ENCODE measurements at regions not wholly inside any gene's neighbourhood (a gene's known extent, or its start where the extent isn't known, plus 50 kb on each side); places are given as distances from the start of the nearest gene placed in this dataset.

DNA sequence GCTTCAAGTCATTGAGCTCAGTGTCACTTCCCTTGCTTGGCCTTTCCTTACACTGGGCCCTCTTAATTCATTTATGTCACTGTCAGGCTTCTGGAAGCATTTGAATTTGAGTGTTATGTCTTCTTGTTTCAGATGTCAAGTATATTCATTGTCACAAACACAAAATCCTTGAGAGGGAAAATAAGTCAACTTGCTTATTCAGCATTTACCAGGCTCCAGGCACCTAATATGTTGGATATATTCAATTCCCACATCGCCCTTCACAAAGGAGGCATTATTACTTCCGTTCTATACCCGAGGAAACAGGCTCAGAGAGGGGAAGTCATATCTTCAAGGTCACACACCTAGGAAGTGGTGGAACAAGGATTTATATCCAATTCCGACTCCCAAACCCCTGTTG is 121.1 kb upstream of the SMIM23 start (continued):
- TF ChIP-seq, protein P1, sequence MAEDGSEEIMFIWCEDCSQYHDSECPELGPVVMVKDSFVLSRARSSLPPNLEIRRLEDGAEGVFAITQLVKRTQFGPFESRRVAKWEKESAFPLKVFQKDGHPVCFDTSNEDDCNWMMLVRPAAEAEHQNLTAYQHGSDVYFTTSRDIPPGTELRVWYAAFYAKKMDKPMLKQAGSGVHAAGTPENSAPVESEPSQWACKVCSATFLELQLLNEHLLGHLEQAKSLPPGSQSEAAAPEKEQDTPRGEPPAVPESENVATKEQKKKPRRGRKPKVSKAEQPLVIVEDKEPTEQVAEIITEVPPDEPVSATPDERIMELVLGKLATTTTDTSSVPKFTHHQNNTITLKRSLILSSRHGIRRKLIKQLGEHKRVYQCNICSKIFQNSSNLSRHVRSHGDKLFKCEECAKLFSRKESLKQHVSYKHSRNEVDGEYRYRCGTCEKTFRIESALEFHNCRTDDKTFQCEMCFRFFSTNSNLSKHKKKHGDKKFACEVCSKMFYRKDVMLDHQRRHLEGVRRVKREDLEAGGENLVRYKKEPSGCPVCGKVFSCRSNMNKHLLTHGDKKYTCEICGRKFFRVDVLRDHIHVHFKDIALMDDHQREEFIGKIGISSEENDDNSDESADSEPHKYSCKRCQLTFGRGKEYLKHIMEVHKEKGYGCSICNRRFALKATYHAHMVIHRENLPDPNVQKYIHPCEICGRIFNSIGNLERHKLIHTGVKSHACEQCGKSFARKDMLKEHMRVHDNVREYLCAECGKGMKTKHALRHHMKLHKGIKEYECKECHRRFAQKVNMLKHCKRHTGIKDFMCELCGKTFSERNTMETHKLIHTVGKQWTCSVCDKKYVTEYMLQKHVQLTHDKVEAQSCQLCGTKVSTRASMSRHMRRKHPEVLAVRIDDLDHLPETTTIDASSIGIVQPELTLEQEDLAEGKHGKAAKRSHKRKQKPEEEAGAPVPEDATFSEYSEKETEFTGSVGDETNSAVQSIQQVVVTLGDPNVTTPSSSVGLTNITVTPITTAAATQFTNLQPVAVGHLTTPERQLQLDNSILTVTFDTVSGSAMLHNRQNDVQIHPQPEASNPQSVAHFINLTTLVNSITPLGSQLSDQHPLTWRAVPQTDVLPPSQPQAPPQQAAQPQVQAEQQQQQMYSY (CRISPR knock-in tag; IDR thresholded peaks at IDR 0.05): no peak
- no peak for TF ChIP-seq ZNF416 (CRISPR knock-in tag; IDR thresholded peaks at IDR 0.05)
- TF ChIP-seq NFE2L1 (CRISPR knock-in tag; IDR thresholded peaks at IDR 0.05): no peak

DNA sequence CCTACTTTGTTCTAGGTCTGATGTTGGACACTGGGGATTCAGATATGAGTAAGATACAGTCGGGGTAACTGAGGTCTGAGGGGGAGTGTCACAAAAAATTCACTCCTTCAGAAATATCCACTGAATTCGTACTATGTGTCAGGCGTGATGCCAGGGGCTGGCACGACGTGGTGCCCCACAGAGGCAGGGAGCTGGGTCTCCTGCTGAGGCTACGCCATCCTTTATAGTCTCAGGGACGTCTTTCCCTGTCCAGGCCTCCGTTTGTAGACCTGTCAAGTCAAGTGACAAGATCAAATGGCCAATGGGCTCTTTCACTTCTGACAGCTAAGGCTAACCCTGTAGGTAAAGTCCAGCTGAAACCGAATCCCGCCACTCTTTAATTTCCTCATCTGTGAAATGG is 118.8 kb upstream of the SMIM23 start:
- TF ChIP-seq TEAD1 (CRISPR knock-in tag; IDR thresholded peaks at IDR 0.05): no peak
- TF ChIP-seq, protein P2, sequence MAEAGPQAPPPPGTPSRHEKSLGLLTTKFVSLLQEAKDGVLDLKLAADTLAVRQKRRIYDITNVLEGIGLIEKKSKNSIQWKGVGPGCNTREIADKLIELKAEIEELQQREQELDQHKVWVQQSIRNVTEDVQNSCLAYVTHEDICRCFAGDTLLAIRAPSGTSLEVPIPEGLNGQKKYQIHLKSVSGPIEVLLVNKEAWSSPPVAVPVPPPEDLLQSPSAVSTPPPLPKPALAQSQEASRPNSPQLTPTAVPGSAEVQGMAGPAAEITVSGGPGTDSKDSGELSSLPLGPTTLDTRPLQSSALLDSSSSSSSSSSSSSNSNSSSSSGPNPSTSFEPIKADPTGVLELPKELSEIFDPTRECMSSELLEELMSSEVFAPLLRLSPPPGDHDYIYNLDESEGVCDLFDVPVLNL (CRISPR knock-in tag; IDR thresholded peaks at IDR 0.05; ENCODE audit: borderline replicate concordance, low read depth): no peak
- TF ChIP-seq CREB1 (CRISPR knock-in tag; IDR thresholded peaks at IDR 0.05): no peak
- DNase-seq (ENCODE audit: low spot score): no peak
- H3K9me3 Mint-ChIP-seq: no peaks in the 10 kb centered on the region
- CTCF ChIA-PET: interaction anchor here (1.6 kb wide), 1 partner anchor 248 kb away, joined by 8 read pairs; the partner anchor contains the start of gene FGF18
- no peak for ATAC-seq
- no peak overlapping the region for H3K4me3 Mint-ChIP-seq
- peaks cover 18% of the 10 kb centered on the region for H3K4me1 Mint-ChIP-seq
- POLR2A ChIA-PET: no interaction called here
- H3K27ac Mint-ChIP-seq: no peak overlapping the region
- no peaks in the 10 kb centered on the region for H3K27me3 Mint-ChIP-seq (ENCODE audit: low read depth)
- no peaks in the 10 kb centered on the region for H3K36me3 Mint-ChIP-seq

DNA sequence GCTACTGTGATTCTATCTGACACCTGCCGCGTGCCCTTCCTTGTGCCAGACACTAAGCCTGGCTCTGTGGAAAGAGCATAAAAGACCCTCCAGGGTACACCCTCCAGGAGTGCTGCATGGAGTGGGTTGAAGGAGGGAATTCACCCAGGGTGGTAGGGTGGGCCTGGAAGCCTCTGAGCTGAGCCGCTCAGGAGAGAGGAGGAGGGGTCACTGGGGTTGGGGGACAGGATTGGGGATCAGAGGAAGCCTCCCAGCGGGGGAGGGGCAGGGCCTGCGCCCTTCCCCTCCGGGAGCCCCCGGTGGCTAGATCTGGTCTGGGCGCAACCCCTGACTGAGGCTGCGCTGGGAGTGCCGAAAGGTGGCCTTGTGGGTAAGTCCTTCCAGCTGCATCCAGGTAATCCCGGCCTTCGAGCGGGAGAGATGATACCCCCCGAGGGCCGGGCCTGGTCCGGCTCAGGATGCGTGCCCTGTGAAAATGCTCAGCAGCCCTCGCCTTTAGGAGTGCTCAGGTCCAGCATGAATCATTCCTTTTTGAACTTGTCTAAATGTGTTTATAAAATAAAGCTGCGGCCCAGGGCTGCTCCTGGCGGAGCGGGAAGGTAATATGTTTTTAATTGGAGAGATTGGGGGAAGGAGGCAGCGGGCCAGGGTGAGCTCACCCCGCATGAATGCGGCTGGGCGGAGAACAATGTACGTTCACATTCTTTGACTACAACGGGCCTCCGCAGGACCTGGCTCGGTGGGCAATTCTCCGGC is 118.1 kb upstream of the SMIM23 start:
- no peaks in the 10 kb centered on the region for H3K36me3 Mint-ChIP-seq
- H3K27ac Mint-ChIP-seq: no peak overlapping the region
- TF ChIP-seq, protein P3, sequence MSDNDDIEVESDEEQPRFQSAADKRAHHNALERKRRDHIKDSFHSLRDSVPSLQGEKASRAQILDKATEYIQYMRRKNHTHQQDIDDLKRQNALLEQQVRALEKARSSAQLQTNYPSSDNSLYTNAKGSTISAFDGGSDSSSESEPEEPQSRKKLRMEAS (CRISPR knock-in tag; IDR thresholded peaks at IDR 0.05): no peak
- TF ChIP-seq, protein P4, sequence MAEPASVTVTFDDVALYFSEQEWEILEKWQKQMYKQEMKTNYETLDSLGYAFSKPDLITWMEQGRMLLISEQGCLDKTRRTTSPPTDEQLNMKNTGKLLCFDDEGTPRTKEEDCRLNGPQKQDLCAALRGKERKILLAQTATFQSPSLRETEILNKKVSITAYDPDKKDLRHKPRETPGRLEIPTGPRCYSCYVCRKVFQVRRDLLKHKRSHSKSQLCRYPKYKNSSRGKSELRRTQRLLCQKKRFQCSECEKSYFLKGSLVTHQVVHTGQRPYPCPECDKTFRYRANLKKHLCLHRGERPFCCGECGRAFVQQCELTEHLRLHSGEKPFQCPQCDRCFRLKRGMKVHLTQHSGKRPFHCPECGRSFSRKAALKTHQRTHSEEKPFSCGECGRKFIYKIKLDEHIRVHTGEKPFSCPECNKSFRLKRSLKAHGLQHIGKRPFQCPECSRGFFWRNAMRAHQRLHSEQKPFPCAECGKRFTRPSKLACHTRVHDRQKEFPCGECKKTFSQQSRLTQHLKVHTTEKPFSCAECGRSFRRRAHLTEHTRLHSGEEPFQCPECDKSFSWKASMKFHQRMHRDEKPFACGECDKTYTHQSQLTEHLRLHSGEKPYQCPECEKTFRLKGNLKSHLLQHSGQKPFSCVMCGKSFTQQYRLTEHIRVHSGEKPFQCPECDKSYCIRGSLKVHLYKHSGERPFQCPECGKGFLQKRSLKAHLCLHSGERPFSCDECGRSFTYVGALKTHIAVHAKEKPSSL (CRISPR knock-in tag; conservative IDR thresholded peaks at IDR 0.05): no peak
- TF ChIP-seq MYBL2 (CRISPR knock-in tag; IDR thresholded peaks at IDR 0.05) (no peak), TEAD4 (CRISPR knock-in tag; IDR thresholded peaks at IDR 0.05) (no peak), ZNF121 (CRISPR knock-in tag; IDR thresholded peaks at IDR 0.05) (peak; percentile 85)
- TF ChIP-seq, protein P5, sequence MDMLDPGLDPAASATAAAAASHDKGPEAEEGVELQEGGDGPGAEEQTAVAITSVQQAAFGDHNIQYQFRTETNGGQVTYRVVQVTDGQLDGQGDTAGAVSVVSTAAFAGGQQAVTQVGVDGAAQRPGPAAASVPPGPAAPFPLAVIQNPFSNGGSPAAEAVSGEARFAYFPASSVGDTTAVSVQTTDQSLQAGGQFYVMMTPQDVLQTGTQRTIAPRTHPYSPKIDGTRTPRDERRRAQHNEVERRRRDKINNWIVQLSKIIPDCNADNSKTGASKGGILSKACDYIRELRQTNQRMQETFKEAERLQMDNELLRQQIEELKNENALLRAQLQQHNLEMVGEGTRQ (CRISPR knock-in tag; IDR thresholded peaks at IDR 0.05): no peak
- TF ChIP-seq, protein P1 (CRISPR knock-in tag; IDR thresholded peaks at IDR 0.05): no peak
- CTCF ChIA-PET: interaction anchor here (0.8 to 3.5 kb wide), 5 partner anchors 13 to 392 kb away, joined by 3 to 10 read pairs (median 3); partner anchors contain the start of gene FGF18
- ATAC-seq (peak; percentile 96), DNase-seq (ENCODE audit: low spot score) (peak; percentile 61)
- H3K4me1 Mint-ChIP-seq: peaks cover 18% of the 10 kb centered on the region
- H3K27me3 Mint-ChIP-seq (ENCODE audit: low read depth): no peaks in the 10 kb centered on the region
- no peak overlapping the region for H3K4me3 Mint-ChIP-seq
- no peaks in the 10 kb centered on the region for H3K9me3 Mint-ChIP-seq
- POLR2A ChIA-PET: no interaction called here

Measured in WTC11 (cell line).